ENCODE measurements at regions not wholly inside any gene's neighbourhood (a gene's known extent, or its start where the extent isn't known, plus 50 kb on each side); places are given as distances from the start of the nearest gene placed in this dataset.

DNA sequence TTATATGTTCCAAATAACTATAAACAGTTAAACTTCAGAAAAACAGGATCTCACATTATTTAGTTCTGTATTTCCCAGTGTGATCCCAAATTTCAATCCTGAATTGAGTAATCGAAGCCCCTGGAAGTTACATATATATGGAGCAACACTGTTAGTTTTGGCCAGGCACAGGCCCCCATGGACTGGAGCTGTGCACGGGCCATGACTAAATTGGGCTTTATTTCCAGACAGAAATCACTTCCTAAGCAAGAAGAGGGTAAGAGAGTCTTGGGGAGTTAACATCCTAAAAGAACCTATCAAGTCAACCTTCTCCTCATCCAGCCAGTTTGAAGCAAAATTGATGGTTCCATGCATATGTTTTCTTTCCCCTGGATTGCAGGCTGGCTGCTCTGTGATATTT is 393.0 kb downstream of the TMEM167A start:
- TF ChIP-seq, protein P1, sequence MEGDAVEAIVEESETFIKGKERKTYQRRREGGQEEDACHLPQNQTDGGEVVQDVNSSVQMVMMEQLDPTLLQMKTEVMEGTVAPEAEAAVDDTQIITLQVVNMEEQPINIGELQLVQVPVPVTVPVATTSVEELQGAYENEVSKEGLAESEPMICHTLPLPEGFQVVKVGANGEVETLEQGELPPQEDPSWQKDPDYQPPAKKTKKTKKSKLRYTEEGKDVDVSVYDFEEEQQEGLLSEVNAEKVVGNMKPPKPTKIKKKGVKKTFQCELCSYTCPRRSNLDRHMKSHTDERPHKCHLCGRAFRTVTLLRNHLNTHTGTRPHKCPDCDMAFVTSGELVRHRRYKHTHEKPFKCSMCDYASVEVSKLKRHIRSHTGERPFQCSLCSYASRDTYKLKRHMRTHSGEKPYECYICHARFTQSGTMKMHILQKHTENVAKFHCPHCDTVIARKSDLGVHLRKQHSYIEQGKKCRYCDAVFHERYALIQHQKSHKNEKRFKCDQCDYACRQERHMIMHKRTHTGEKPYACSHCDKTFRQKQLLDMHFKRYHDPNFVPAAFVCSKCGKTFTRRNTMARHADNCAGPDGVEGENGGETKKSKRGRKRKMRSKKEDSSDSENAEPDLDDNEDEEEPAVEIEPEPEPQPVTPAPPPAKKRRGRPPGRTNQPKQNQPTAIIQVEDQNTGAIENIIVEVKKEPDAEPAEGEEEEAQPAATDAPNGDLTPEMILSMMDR (IDR thresholded peaks at IDR 0.05; ENCODE audit: low read depth, low read length), result no peak
- no peak for TF ChIP-seq EZH2phosphoT487 (IDR thresholded peaks at IDR 0.05; ENCODE audit: low read depth)
